Osteocyte (in vitro differentiated cells): ENCODE measurements at regions not wholly inside any gene's neighbourhood (a gene's known extent, or its start where the extent isn't known, plus 50 kb on each side); places are given as distances from the start of the nearest gene placed in this dataset.

Experiments
- DNase-seq: peaks from one replicate; pipeline ENCODE4 v3.0.0; 2021; ENCODE audit warnings: mixed read lengths; ENCODE audit not compliant: unreplicated experiment; ENCODE audit errors: extremely low spot score
- H3K27ac Mint-ChIP-seq: one replicate; pipeline ENCODE4 v1.8.0; 2021; ENCODE audit warnings: mild to moderate bottlenecking, mixed read lengths; ENCODE audit not compliant: unreplicated experiment
- H3K27me3 Mint-ChIP-seq: one replicate; pipeline ENCODE4 v1.8.0; 2021; ENCODE audit warnings: mixed read lengths; ENCODE audit not compliant: unreplicated experiment
- H3K36me3 Mint-ChIP-seq: one replicate; pipeline ENCODE4 v1.8.0; 2021; ENCODE audit warnings: mixed read lengths; ENCODE audit not compliant: unreplicated experiment
- H3K4me1 Mint-ChIP-seq: one replicate; pipeline ENCODE4 v1.8.0; 2021; ENCODE audit warnings: mixed read lengths; ENCODE audit not compliant: unreplicated experiment
- H3K4me3 Mint-ChIP-seq: one replicate; pipeline ENCODE4 v1.8.0; 2021; ENCODE audit warnings: mild to moderate bottlenecking, moderate library complexity, mixed read lengths; ENCODE audit not compliant: unreplicated experiment
- H3K9me3 Mint-ChIP-seq: one replicate; pipeline ENCODE4 v1.8.0; 2021; ENCODE audit warnings: mixed read lengths; ENCODE audit not compliant: unreplicated experiment
- CTCF ChIP-seq: fragments of 200-600 bp; sonication (generic); IDR thresholded peaks from 2 replicates; pipeline ENCODE4 v1.5.0; 2021; ENCODE audit warnings: antibody characterized with exemption, mild to moderate bottlenecking, moderate library complexity

GRCh38 chr21:20260124-20260523 lies 738.1 kb upstream of the NCAM2 start:
- no peak for TF ChIP-seq CTCF
- no peak overlapping the region for H3K27ac Mint-ChIP-seq
- no peaks in the 10 kb centered on the region for H3K4me1 Mint-ChIP-seq
- DNase-seq = no peak
- no peak overlapping the region for H3K4me3 Mint-ChIP-seq
- H3K36me3 Mint-ChIP-seq = no peaks in the 10 kb centered on the region
- H3K9me3 Mint-ChIP-seq = peaks cover 7% of the 10 kb centered on the region
- no peaks in the 10 kb centered on the region for H3K27me3 Mint-ChIP-seq

- TF ChIP-seq CTCF = no peak
- Mint-ChIP-seq H3K4me1 (no peaks in the 10 kb centered on the region), H3K27ac (no peak overlapping the region), H3K36me3 (no peaks in the 10 kb centered on the region), H3K4me3 (no peak overlapping the region), H3K9me3 (peaks cover 8% of the 10 kb centered on the region), H3K27me3 (no peaks in the 10 kb centered on the region)
- no peak for DNase-seq
Measured at GRCh38 chr21:20261364-20261763, 736.8 kb upstream of the NCAM2 start.

- Mint-ChIP-seq H3K4me1 (no peaks in the 10 kb centered on the region), H3K9me3 (peaks cover 21% of the 10 kb centered on the region), H3K27me3 (no peaks in the 10 kb centered on the region), H3K27ac (no peak overlapping the region), H3K36me3 (no peaks in the 10 kb centered on the region), H3K4me3 (no peak overlapping the region)
- no peak for DNase-seq
- no peak for TF ChIP-seq CTCF
Measured at GRCh38 chr21:20265707-20266440, 732.3 kb upstream of the NCAM2 start.

GRCh38 chr21:20266441-20266710 lies 731.8 kb upstream of the NCAM2 start:
- TF ChIP-seq CTCF = no peak
- no peaks in the 10 kb centered on the region for H3K36me3 Mint-ChIP-seq
- H3K27me3 Mint-ChIP-seq = no peaks in the 10 kb centered on the region
- DNase-seq = no peak
- H3K9me3 Mint-ChIP-seq = peaks cover 21% of the 10 kb centered on the region
- H3K4me3 Mint-ChIP-seq = no peak overlapping the region
- H3K4me1 Mint-ChIP-seq = no peaks in the 10 kb centered on the region
- no peak overlapping the region for H3K27ac Mint-ChIP-seq

- H3K9me3 Mint-ChIP-seq = peaks cover 29% of the 10 kb centered on the region
- no peak overlapping the region for H3K4me3 Mint-ChIP-seq
- peaks cover 5% of the 10 kb centered on the region for H3K4me1 Mint-ChIP-seq
- no peak for DNase-seq
- TF ChIP-seq CTCF = no peak
- no peaks in the 10 kb centered on the region for H3K27me3 Mint-ChIP-seq
- H3K36me3 Mint-ChIP-seq = no peaks in the 10 kb centered on the region
- no peak overlapping the region for H3K27ac Mint-ChIP-seq
Measured at GRCh38 chr21:20270365-20271055, 727.7 kb upstream of the NCAM2 start.
